Left ventricle myocardium superior (tissue), 1 donor: ENCODE measurements at regions not wholly inside any gene's neighbourhood (a gene's known extent, or its start where the extent isn't known, plus 50 kb on each side); places are given as distances from the start of the nearest gene placed in this dataset.

Source experiments
- ATAC-seq: fragments of 200-7000 bp; cut with Tn5 transposase; one replicate; pipeline ENCODE4 v1.9.1; 2020; ENCODE audit warnings: mild to moderate bottlenecking, moderate library complexity
- DNase-seq: peaks from one replicate; pipeline ENCODE4 v3.0.0-alpha.2; 2020
- intact Hi-C: fragments of 100-400 bp; cut with micrococcal nuclease; formaldehyde crosslinking; loops from one replicate; pipeline ENCODE4 v1.11.0; 2022
- donor health status: DM: no; HTN: yes; CAD: no; lungs with severe emphysema.

GRCh38 chr18:23378302-23378686 lies 74.8 kb upstream of the RIOK3 start:
- DNase-seq (no peak), ATAC-seq (peak; percentile 27)
- intact Hi-C loops = no loop called here

DNA sequence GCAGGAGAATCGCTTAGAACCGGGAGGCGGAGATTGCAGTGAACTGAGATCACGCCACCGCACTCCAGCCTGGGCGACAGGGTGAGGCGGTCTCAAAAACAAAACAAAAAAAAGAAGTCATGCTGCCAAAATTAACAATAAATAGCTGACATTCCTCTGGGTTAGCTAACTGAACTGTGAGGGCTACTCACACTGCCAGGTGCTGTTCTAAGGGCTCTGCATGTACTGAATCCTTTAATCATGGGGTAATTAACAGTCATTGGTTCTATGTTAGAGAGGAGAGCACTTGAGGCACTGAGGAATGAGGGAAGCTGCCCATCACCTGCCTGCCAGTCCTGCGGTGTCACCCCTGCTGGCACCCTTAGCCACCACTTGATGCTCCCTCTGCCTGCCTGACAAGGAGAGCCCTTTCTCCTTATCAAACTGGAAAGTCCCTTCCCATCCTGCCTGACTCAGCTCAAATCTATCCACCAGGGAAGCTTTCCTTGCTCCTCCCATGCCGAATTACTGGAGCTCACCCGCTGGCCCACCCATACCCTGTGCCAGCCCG lies 73.0 kb upstream of the RIOK3 start:
- no peak for ATAC-seq
- intact Hi-C loops = no loop called here
- DNase-seq = no peak

DNA sequence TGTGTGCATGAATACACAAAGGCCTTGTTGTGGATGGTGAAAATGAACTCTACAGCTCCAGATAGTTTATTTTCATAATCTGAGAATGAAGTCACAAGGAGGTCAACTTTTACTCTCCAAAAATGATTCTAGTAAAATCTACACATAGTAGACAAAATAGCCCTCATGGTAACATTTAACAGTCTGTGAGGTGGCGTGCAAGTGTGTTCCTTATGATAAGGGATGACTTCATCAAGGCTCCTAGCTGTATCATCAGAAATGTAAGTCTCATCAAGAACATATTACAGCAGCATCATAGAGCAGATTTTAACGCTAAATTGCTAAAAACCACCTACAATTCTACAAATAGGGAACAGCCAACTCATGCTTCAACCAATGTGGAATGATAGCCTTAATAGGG lies 72.3 kb upstream of the RIOK3 start:
- DNase-seq (no peak), ATAC-seq (no peak)
- intact Hi-C loops = no loop called here

DNA sequence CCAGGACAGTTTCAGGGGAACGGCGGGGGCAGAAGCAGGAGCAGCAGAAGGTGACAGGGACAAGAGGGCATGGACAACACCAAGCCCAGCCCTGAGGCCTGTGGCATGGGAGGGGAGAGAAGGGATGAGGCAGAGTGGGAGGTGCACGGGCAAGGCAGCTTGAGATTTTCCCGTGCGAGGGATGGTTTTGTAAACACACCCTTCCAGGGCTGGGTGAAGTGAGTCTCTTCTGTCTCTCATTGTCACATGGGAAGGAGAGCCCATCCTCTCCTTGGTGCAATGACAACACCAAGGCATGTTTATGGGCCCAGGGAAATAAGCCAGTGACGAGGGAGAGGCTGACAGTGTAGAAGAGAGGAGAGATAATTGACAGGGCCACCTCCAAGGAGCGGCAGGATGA lies 69.6 kb upstream of the RIOK3 start:
- intact Hi-C loops = no loop called here
- no peak for ATAC-seq

GRCh38 chr18:23384778-23385736 lies 68.0 kb upstream of the RIOK3 start:
- ATAC-seq = no peak
- intact Hi-C loops = no loop called here
- DNase-seq = no peak

More for the DNA sequence above, 69.6 kb upstream of the RIOK3 start:
- DNase-seq = no peak

DNA sequence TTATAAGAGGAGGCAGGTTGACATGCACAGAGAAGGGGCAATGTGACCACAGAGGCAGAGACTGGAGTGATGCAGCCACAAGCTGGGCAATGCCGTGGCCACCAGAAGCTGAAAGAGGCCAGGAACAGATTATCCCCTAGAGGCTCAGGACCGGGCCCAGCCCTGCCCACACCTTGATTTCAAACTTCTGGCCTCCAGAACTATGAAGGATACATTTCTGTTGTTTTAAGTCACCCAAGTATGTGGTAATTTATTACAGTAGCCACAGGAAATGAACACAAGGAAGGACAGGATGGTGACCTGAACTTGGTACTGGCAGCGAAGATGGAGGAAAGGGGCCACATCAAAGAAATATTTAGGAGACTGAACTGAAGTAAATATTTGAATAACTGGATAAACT lies 66.8 kb upstream of the RIOK3 start:
- intact Hi-C loops = no loop called here

DNA sequence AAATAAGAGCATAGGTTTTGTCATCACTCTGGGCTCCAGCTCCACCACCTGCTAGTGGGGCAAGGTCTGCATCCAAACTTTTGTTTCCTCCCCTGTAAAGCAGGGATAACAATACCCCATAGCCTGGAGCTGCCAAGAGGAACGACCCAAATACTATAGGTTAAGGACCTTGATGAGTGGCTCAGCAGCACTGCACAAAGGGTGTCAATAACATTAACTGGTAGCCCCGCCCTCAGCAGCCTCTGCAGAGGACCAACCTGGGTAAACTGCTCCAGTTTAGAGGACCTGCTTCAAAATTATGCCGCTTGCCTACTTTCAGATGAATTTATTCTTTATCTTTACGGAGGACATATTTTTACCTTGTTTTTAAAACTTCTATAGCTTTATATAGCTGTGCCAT lies 65.8 kb upstream of the RIOK3 start:
- ATAC-seq (no peak), DNase-seq (no peak)
- intact Hi-C loops = no loop called here

More for the DNA sequence above, 66.8 kb upstream of the RIOK3 start:
- no peak for DNase-seq
- no peak for ATAC-seq

GRCh38 chr18:23388357-23388756 lies 64.7 kb upstream of the RIOK3 start:
- DNase-seq = no peak
- no peak for ATAC-seq
- intact Hi-C loops = no loop called here

- intact Hi-C loops = no loop called here
- DNase-seq (no peak), ATAC-seq (no peak)
Observed at GRCh38 chr18:23391156-23391555, 61.9 kb upstream of the RIOK3 start.

GRCh38 chr18:23397907-23398306 lies 55.2 kb upstream of the RIOK3 start:
- intact Hi-C loops = loop anchor here (5.0 kb wide), 1 partner anchor 409 kb away; no protein-coding TSS in a partner anchor
- no peak for ATAC-seq

DNA sequence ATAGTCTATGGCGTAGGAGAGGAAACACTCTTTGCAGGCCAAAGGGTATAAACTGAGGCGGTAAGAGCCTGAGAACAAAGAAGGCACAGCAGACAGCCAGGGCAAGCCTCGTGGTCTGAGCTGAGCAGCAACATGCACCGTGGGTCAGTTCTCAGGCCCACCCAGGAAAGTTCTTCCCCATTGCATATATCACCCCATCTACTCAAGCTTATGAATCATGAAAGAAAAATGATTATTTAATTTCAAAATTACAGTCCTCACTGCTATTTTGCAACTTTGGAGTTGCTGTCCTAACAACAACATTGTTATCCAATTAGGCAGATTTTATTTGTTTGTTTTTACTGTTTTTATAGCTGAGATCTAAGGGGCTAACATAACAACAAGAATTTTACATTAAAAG lies 54.7 kb upstream of the RIOK3 start:
- intact Hi-C loops = loop anchor here (5.0 kb wide), 1 partner anchor 409 kb away; no protein-coding TSS in a partner anchor
- ATAC-seq (no peak), DNase-seq (no peak)

More at GRCh38 chr18:23397907-23398306, 55.2 kb upstream of the RIOK3 start:
- DNase-seq = no peak

- ATAC-seq (no peak), DNase-seq (no peak)
- intact Hi-C loops = loop anchor here (5.0 kb wide), 1 partner anchor 408 kb away; no protein-coding TSS in a partner anchor
Observed at GRCh38 chr18:23399067-23399466, 54.0 kb upstream of the RIOK3 start.

- ATAC-seq (no peak), DNase-seq (no peak)
- intact Hi-C loops = no loop called here
Observed at GRCh38 chr18:23400918-23401317, 52.2 kb upstream of the RIOK3 start.

GRCh38 chr18:23401400-23402347 lies 51.4 kb upstream of the RIOK3 start:
- intact Hi-C loops = no loop called here
- no peak for ATAC-seq
- no peak for DNase-seq
